ENCODE measurements at regions not wholly inside any gene's neighbourhood (a gene's known extent, or its start where the extent isn't known, plus 50 kb on each side); places are given as distances from the start of the nearest gene placed in this dataset.

- no peak for DNase-seq
Observed at GRCh38 chr6:88220493-88220892, 54.3 kb upstream of the CNR1 start.

- no peak for DNase-seq
Observed at GRCh38 chr6:88216182-88216581, 50.0 kb upstream of the CNR1 start.

All from CD4-positive, alpha-beta T cell treated with Interleukin-21 for 1 hour (primary cell).